Activated CD4-positive, alpha-beta memory T cell treated with anti-CD3 and anti-CD28 coated beads, Interleukin-2, amount 10 ng/mL, durations not matched to agents 7 days and 5 days (primary cell): ENCODE measurements at regions not wholly inside any gene's neighbourhood (a gene's known extent, or its start where the extent isn't known, plus 50 kb on each side); places are given as distances from the start of the nearest gene placed in this dataset.
"Not testable (repeated sequence)": the region's sequence is repeated elsewhere in the genome, so short reads cannot be mapped to it uniquely, and the experiment has no call there.

Source experiments
- CTCF ChIA-PET: fragments of 350-600 bp; sonication (Branson Sonifier 250); formaldehyde crosslinking; loops from one replicate; lab custom pipeline; 2021; ENCODE audit warnings: antibody characterized with exemption, inconsistent platforms; lab: Charles Lee
- POLR2A ChIA-PET: fragments of 350-600 bp; sonication (Branson Sonifier 250); formaldehyde crosslinking; loops from one replicate; lab custom pipeline; 2021; ENCODE audit warnings: antibody characterized with exemption; lab: Charles Lee
- DNase-seq: peaks from one replicate; pipeline ENCODE4 v3.0.0-alpha.2; 2020
- H3K27ac Mint-ChIP-seq: one replicate; pipeline ENCODE4 v1.8.0; 2021; ENCODE audit warnings: mild to moderate bottlenecking, mixed read lengths
- H3K27me3 Mint-ChIP-seq: one replicate; pipeline ENCODE4 v1.8.0; 2021; ENCODE audit warnings: mixed read lengths
- H3K36me3 Mint-ChIP-seq: one replicate; pipeline ENCODE4 v1.8.0; 2021; ENCODE audit warnings: low read depth, mixed read lengths
- H3K4me1 Mint-ChIP-seq: one replicate; pipeline ENCODE4 v1.8.0; 2021; ENCODE audit warnings: mixed read lengths
- H3K4me3 Mint-ChIP-seq: one replicate; pipeline ENCODE4 v1.8.0; 2021; ENCODE audit warnings: mild to moderate bottlenecking, mixed read lengths
- H3K9me3 Mint-ChIP-seq: one replicate; pipeline ENCODE4 v1.8.0; 2021; ENCODE audit warnings: mixed read lengths

DNA sequence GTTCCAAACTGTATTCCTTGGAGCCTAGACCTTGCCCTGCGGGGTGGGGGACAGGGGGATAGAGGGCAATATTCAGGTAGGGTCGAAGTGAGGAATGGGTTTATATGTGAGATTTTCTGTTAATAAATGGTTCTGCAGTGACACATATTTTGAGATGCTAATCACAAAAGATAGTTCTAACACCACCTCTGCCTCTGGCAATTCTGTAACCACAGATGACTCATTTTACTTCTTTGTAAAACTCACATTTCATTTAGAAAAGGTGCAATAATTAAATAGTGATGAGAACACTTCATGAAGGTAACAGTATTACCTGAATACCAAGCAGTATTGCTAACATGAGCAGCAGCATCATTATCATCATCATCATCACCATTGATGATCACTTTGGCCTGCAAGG is 306.6 kb downstream of the SUCLG1 start:
- Mint-ChIP-seq H3K9me3 (no peaks in the 10 kb centered on the region), H3K36me3 (no peaks in the 10 kb centered on the region), H3K4me1 (no peaks in the 10 kb centered on the region), H3K4me3 (no peak overlapping the region), H3K27me3 (no peaks in the 10 kb centered on the region), H3K27ac (no peak overlapping the region)
- ChIA-PET CTCF (no interaction called here), POLR2A (no interaction called here)
- no peak for DNase-seq

DNA sequence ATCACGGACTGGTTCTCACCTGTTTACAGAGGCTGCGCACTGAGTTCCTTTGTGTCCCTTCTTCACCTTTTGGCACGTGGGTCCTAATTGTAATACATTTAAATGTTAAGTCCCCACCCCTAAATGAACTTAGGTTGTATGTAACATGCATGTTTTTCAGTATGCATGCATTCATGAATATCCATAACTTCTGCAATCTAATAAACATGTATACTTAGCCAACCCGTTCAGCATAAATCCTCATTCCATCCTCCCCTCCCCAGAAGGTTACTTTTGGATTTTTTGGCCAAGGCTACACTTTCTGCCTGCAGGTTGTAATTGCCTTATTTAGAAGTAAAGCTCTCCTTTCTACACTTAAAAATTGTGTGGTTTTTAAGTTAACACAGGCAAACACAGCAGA is 314.7 kb downstream of the SUCLG1 start:
- DNase-seq: no peak
- Mint-ChIP-seq H3K4me3 (no peak overlapping the region), H3K36me3 (no peaks in the 10 kb centered on the region), H3K4me1 (no peaks in the 10 kb centered on the region), H3K27me3 (no peaks in the 10 kb centered on the region), H3K27ac (no peak overlapping the region), H3K9me3 (no peaks in the 10 kb centered on the region)
- POLR2A ChIA-PET: no interaction called here
- CTCF ChIA-PET: no interaction called here

DNA sequence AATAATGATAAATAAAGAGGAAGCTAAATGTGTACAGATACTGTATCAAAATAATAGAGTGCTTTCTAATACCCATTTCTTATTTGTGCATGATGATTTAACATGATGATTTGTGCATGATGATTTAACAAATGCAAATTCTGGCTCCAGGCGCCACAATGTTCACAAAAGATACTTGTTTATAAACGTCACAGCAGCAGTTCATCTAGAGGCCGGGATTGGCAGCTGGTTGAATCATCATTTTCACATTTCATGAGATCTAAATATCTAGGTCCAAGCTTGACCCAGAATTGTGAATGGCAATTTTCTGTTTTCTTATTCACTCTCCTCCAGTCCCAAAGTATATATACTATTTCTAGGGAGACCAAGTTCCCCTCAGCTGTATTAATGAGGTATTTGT is 322.0 kb downstream of the SUCLG1 start:
- Mint-ChIP-seq H3K36me3 (no peaks in the 10 kb centered on the region), H3K4me1 (no peaks in the 10 kb centered on the region), H3K9me3 (no peaks in the 10 kb centered on the region), H3K4me3 (no peak overlapping the region), H3K27me3 (no peaks in the 10 kb centered on the region), H3K27ac (no peak overlapping the region)
- CTCF ChIA-PET: no interaction called here
- DNase-seq: no peak
- POLR2A ChIA-PET: no interaction called here

- CTCF ChIA-PET: no interaction called here
- H3K27me3 Mint-ChIP-seq: no peaks in the 10 kb centered on the region
- H3K36me3 Mint-ChIP-seq: no peaks in the 10 kb centered on the region
- H3K4me1 Mint-ChIP-seq: no peaks in the 10 kb centered on the region
- H3K4me3 Mint-ChIP-seq: no peak overlapping the region
- no peaks in the 10 kb centered on the region for H3K9me3 Mint-ChIP-seq
- no peak for DNase-seq
- POLR2A ChIA-PET: no interaction called here
- H3K27ac Mint-ChIP-seq: no peak overlapping the region
These were observed 326.7 kb downstream of the SUCLG1 start for GRCh38 chr2:84132370-84132769.

DNA sequence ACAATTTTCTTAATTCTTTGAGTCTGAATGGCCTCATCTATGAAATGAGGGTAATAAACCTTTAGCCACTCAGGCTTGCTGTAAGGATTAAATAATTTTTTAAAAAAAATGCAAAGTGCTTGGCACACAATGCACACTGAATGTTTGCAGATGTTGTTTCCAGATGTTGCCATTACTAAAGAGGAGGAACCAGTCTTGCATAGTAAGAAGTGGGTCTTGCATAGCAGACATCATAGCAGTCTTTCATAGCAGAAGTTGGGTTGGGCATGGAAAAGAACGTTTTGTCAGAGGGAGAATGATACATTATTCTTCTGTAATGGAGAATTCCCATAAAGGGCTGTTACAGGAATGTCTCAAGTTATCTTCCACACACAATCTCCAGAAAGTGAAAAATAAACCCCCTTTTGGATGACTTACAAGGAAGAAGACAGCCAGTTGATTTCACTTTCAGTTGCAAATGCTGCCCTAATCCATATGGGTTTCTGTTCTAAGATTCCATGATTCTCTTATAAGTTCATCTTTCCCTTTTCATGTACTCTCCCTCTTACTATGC is 327.7 kb downstream of the SUCLG1 start:
- H3K4me1 Mint-ChIP-seq: no peaks in the 10 kb centered on the region
- CTCF ChIA-PET: no interaction called here
- H3K4me3 Mint-ChIP-seq: no peak overlapping the region
- POLR2A ChIA-PET: no interaction called here
- no peaks in the 10 kb centered on the region for H3K36me3 Mint-ChIP-seq
- no peaks in the 10 kb centered on the region for H3K9me3 Mint-ChIP-seq
- no peak overlapping the region for H3K27ac Mint-ChIP-seq
- no peaks in the 10 kb centered on the region for H3K27me3 Mint-ChIP-seq
- no peak for DNase-seq

DNA sequence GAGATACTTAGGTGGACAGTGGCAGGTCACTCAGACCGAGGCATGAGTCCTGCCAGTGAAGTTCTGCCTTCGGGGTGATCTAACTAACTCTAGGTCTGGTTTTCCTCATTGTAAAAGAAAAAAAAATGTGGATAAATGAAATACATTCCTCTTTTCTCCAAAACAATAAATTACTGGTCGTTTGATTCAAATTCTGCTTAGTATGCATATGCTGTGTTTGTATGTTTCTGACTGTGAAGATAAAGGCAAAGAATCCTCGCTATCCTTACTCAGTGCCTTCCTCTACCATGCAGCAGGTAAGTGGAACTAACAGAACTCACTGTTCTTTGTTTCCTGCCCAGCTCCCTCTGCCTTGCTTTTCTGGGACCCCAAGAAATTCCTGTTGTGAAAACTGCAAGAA is 330.1 kb downstream of the SUCLG1 start:
- no peaks in the 10 kb centered on the region for H3K27me3 Mint-ChIP-seq
- CTCF ChIA-PET: no interaction called here
- no peaks in the 10 kb centered on the region for H3K9me3 Mint-ChIP-seq
- no peak overlapping the region for H3K27ac Mint-ChIP-seq
- no peaks in the 10 kb centered on the region for H3K36me3 Mint-ChIP-seq
- no peak overlapping the region for H3K4me3 Mint-ChIP-seq
- no peak for DNase-seq
- POLR2A ChIA-PET: no interaction called here
- H3K4me1 Mint-ChIP-seq: no peaks in the 10 kb centered on the region

GRCh38 chr2:84127812-84128211 is 331.3 kb downstream of the SUCLG1 start:
- H3K27ac Mint-ChIP-seq, H3K27me3 Mint-ChIP-seq, DNase-seq, H3K9me3 Mint-ChIP-seq, H3K4me1 Mint-ChIP-seq, H3K36me3 Mint-ChIP-seq, CTCF ChIA-PET, H3K4me3 Mint-ChIP-seq, POLR2A ChIA-PET: not testable (repeated sequence)

DNA sequence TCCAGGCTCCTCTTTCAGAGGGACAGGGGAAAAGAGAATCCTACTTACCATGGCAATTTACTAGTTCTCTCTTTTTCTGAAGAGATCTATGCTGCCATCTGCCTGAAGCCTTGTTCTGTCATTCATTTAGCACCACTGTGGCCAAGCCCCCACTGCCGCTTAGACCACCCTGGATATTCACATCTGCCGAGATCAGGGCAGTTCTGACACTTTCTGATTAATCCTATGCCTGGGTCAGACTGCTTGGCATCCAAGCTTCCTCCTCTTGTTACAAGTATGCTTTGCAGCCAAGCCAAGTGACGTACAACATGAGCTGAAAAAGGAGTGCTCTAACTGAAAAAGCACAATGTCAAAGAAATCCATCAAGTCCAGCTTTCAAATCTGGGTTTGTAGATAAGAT is 332.6 kb downstream of the SUCLG1 start:
- ChIA-PET POLR2A (no interaction called here), CTCF (no interaction called here)
- Mint-ChIP-seq H3K4me1 (no peaks in the 10 kb centered on the region), H3K4me3 (no peak overlapping the region), H3K36me3 (no peaks in the 10 kb centered on the region), H3K9me3 (no peaks in the 10 kb centered on the region), H3K27me3 (no peaks in the 10 kb centered on the region), H3K27ac (no peak overlapping the region)
- DNase-seq: no peak

GRCh38 chr2:84126084-84126483 is 333.0 kb downstream of the SUCLG1 start:
- POLR2A ChIA-PET: no interaction called here

GRCh38 chr2:84116143-84116542 is 342.9 kb downstream of the SUCLG1 start:
- Mint-ChIP-seq H3K27ac (no peak overlapping the region), H3K36me3 (no peaks in the 10 kb centered on the region), H3K4me3 (no peak overlapping the region), H3K4me1 (peaks cover 1% of the 10 kb centered on the region), H3K9me3 (no peaks in the 10 kb centered on the region), H3K27me3 (peaks cover 3% of the 10 kb centered on the region)
- ChIA-PET CTCF (no interaction called here), POLR2A (no interaction called here)
- no peak for DNase-seq

More at GRCh38 chr2:84126084-84126483, 333.0 kb downstream of the SUCLG1 start:
- CTCF ChIA-PET: no interaction called here
- DNase-seq: no peak
- no peak overlapping the region for H3K27ac Mint-ChIP-seq
- no peaks in the 10 kb centered on the region for H3K4me1 Mint-ChIP-seq
- H3K4me3 Mint-ChIP-seq: no peak overlapping the region
- no peaks in the 10 kb centered on the region for H3K9me3 Mint-ChIP-seq
- H3K36me3 Mint-ChIP-seq: no peaks in the 10 kb centered on the region
- no peaks in the 10 kb centered on the region for H3K27me3 Mint-ChIP-seq

DNA sequence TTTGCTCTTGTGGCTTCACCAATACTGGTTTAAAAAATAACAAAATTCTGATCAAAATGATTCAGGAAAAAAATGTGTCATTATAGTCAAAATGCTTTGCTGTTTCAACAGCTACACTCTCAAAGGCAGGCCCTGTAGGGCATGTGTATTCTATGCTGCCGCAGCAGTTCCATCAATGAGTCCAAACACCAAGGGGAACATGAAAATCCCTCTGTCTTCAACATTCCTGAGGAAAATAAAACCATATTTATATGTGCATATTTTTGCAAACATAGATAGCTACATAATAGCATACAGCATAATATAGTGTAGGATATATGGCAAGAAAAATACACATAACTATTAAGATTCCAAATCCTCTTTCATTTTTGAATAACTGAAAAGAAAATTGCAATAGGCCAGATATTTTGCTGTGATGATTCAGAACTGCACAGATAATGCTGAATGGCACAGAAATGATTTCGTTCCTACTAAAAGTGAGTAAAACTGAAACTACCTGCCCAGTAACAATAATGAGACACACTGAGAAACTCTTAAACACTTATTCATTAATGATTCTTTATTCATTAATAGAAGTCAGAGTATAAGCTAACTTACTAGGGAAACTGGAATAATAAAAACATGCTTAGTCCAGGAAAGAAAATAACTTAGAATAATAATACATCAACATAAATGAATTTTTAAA is 343.8 kb downstream of the SUCLG1 start:
- H3K9me3 Mint-ChIP-seq: no peaks in the 10 kb centered on the region
- H3K36me3 Mint-ChIP-seq: no peaks in the 10 kb centered on the region
- peaks cover 1% of the 10 kb centered on the region for H3K4me1 Mint-ChIP-seq
- ChIA-PET CTCF (no interaction called here), POLR2A (no interaction called here)
- no peak overlapping the region for H3K4me3 Mint-ChIP-seq
- H3K27ac Mint-ChIP-seq: no peak overlapping the region
- peaks cover 3% of the 10 kb centered on the region for H3K27me3 Mint-ChIP-seq
- DNase-seq: no peak

- CTCF ChIA-PET, H3K27me3 Mint-ChIP-seq, H3K9me3 Mint-ChIP-seq, H3K27ac Mint-ChIP-seq, DNase-seq, H3K36me3 Mint-ChIP-seq, H3K4me3 Mint-ChIP-seq, POLR2A ChIA-PET, H3K4me1 Mint-ChIP-seq: not testable (repeated sequence)
These were observed 355.1 kb downstream of the SUCLG1 start for GRCh38 chr2:84103816-84104527.

DNA sequence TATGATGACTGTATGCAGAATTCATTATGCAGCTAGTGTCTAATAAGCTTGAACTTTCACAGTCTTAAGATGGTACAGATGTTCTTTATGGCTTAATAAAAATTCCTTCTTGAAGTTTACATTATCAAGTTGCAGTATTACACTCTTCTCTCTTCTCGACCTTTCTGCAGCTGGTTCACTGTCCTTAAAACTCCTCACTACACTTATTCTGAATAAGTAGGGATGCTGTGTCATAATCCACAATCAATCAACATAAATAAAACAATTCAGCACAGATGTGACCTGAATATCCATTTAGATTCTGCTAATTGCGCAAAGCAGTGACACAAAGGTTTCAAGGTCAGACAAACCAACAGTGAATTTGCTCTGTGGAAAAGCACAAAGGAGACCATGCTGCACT is 356.8 kb downstream of the SUCLG1 start:
- Mint-ChIP-seq H3K9me3 (peaks cover 2% of the 10 kb centered on the region), H3K4me3 (no peak overlapping the region), H3K4me1 (no peaks in the 10 kb centered on the region), H3K27ac (no peak overlapping the region), H3K27me3 (no peaks in the 10 kb centered on the region), H3K36me3 (no peaks in the 10 kb centered on the region)
- ChIA-PET CTCF (no interaction called here), POLR2A (no interaction called here)
- DNase-seq: no peak

GRCh38 chr2:84088656-84089055 is 370.4 kb downstream of the SUCLG1 start:
- CTCF ChIA-PET: no interaction called here
- Mint-ChIP-seq H3K27ac (no peak overlapping the region), H3K9me3 (no peaks in the 10 kb centered on the region), H3K4me1 (no peaks in the 10 kb centered on the region), H3K4me3 (no peak overlapping the region), H3K27me3 (peaks cover 4% of the 10 kb centered on the region), H3K36me3 (no peaks in the 10 kb centered on the region)
- no peak for DNase-seq
- POLR2A ChIA-PET: no interaction called here
